Skeletal muscle cell (primary cell): ENCODE measurements at regions not wholly inside any gene's neighbourhood (a gene's known extent, or its start where the extent isn't known, plus 50 kb on each side); places are given as distances from the start of the nearest gene placed in this dataset.
A peak's percentile ranks its signal among the peaks of the same experiment; 100 is the strongest.
"Not testable (repeated sequence)": the region's sequence is repeated elsewhere in the genome, so short reads cannot be mapped to it uniquely, and the experiment has no call there.

Experiments used
- DNase-seq: peaks from one replicate; pipeline ENCODE4 v3.0.0-alpha.2; 2010; ENCODE audit warnings: low read depth
- H3K4me3 ChIP-seq: 2 replicates; pipeline ENCODE4 v1.5.1; 2011; ENCODE audit warnings: low read depth, mild to moderate bottlenecking, control low read depth, low read length, moderate library complexity

GRCh38 chr17:55900188-55900587, 149.3 kb downstream of the PCTP start:
- DNase-seq = no peak
- no peak overlapping the region for H3K4me3 ChIP-seq

GRCh38 chr17:55903028-55903690, 152.3 kb downstream of the PCTP start:
- no peak overlapping the region for H3K4me3 ChIP-seq
- DNase-seq = no peak

GRCh38 chr17:55909776-55910175, 158.9 kb downstream of the PCTP start:
- no peak for DNase-seq
- no peak overlapping the region for H3K4me3 ChIP-seq

GRCh38 chr17:55911186-55911585, 160.3 kb downstream of the PCTP start:
- H3K4me3 ChIP-seq = no peak overlapping the region
- DNase-seq = no peak

GRCh38 chr17:55925440-55925839, 174.6 kb downstream of the PCTP start:
- no peak overlapping the region for H3K4me3 ChIP-seq
- no peak for DNase-seq

GRCh38 chr17:55926276-55926990, 175.6 kb downstream of the PCTP start:
- H3K4me3 ChIP-seq = no peak overlapping the region
- peak; percentile 14 for DNase-seq

- DNase-seq = no peak
- H3K4me3 ChIP-seq = no peak overlapping the region
These were observed 179.5 kb downstream of the PCTP start for GRCh38 chr17:55930291-55930809.

GRCh38 chr17:55931446-55931845, 180.6 kb downstream of the PCTP start:
- no peak for DNase-seq
- no peak overlapping the region for H3K4me3 ChIP-seq

GRCh38 chr17:55932973-55933372, 182.1 kb downstream of the PCTP start:
- DNase-seq = no peak
- no peak overlapping the region for H3K4me3 ChIP-seq

- not testable (repeated sequence) for H3K4me3 ChIP-seq, DNase-seq
These were observed 188.4 kb downstream of the PCTP start for GRCh38 chr17:55939181-55939810.

GRCh38 chr17:55959756-55960155, 193.5 kb upstream of the ANKFN1 start:
- DNase-seq = no peak

GRCh38 chr17:55961386-55961785, 191.9 kb upstream of the ANKFN1 start:
- no peak for DNase-seq
- H3K4me3 ChIP-seq = no peak overlapping the region

More at GRCh38 chr17:55959756-55960155, 193.5 kb upstream of the ANKFN1 start:
- no peak overlapping the region for H3K4me3 ChIP-seq

GRCh38 chr17:55962951-55963401, 190.3 kb upstream of the ANKFN1 start:
- peak; percentile 3 for DNase-seq

GRCh38 chr17:55964191-55964590, 189.1 kb upstream of the ANKFN1 start:
- DNase-seq = no peak
- no peak overlapping the region for H3K4me3 ChIP-seq

More at GRCh38 chr17:55962951-55963401, 190.3 kb upstream of the ANKFN1 start:
- H3K4me3 ChIP-seq = no peak overlapping the region

GRCh38 chr17:55965051-55965450, 188.2 kb upstream of the ANKFN1 start:
- DNase-seq = no peak
- H3K4me3 ChIP-seq = no peak overlapping the region

- DNase-seq = no peak
- H3K4me3 ChIP-seq = no peak overlapping the region
These were observed 183.5 kb upstream of the ANKFN1 start for GRCh38 chr17:55969562-55970324.

- no peak for DNase-seq
- no peak overlapping the region for H3K4me3 ChIP-seq
These were observed 174.7 kb upstream of the ANKFN1 start for GRCh38 chr17:55978578-55978977.

GRCh38 chr17:55983096-55983495, 170.2 kb upstream of the ANKFN1 start:
- no peak overlapping the region for H3K4me3 ChIP-seq
- DNase-seq = no peak

GRCh38 chr17:55986817-55987216, 166.5 kb upstream of the ANKFN1 start:
- no peak overlapping the region for H3K4me3 ChIP-seq
- no peak for DNase-seq

- no peak overlapping the region for H3K4me3 ChIP-seq
These were observed 164.4 kb upstream of the ANKFN1 start for GRCh38 chr17:55988861-55989260.

More at GRCh38 chr17:55988861-55989260, 164.4 kb upstream of the ANKFN1 start:
- DNase-seq = no peak
